NB4 (cell line): ENCODE measurements at regions not wholly inside any gene's neighbourhood (a gene's known extent, or its start where the extent isn't known, plus 50 kb on each side); places are given as distances from the start of the nearest gene placed in this dataset.

Source experiments
- DNase-seq: peaks from one replicate; pipeline ENCODE4 v3.0.0; 2010; ENCODE audit warnings: low read depth
- H3K4me3 ChIP-seq: one replicate; pipeline ENCODE4 v1.5.1; 2011; ENCODE audit warnings: mild to moderate bottlenecking, low read depth, low read length, moderate library complexity
- MYC ChIP-seq: IDR thresholded peaks from 2 replicates; pipeline ENCODE4 v1.6.1; 2011; ENCODE audit warnings: low read depth, low read length
- POLR2A ChIP-seq: IDR thresholded peaks from 2 replicates; pipeline ENCODE4 v1.6.1; 2011; ENCODE audit warnings: mild to moderate bottlenecking; ENCODE audit not compliant: insufficient read length; ENCODE audit errors: extremely low read depth
- TF ChIP-seq, protein P1 (sequence below): IDR thresholded peaks from 2 replicates; pipeline ENCODE4 v1.6.1; 2011; ENCODE audit warnings: low read depth, low read length
- TF ChIP-seq, protein P2 (sequence below): IDR thresholded peaks from one replicate; pipeline ENCODE4 v1.5.1; 2012; ENCODE audit warnings: low read depth, low read length

DNA sequence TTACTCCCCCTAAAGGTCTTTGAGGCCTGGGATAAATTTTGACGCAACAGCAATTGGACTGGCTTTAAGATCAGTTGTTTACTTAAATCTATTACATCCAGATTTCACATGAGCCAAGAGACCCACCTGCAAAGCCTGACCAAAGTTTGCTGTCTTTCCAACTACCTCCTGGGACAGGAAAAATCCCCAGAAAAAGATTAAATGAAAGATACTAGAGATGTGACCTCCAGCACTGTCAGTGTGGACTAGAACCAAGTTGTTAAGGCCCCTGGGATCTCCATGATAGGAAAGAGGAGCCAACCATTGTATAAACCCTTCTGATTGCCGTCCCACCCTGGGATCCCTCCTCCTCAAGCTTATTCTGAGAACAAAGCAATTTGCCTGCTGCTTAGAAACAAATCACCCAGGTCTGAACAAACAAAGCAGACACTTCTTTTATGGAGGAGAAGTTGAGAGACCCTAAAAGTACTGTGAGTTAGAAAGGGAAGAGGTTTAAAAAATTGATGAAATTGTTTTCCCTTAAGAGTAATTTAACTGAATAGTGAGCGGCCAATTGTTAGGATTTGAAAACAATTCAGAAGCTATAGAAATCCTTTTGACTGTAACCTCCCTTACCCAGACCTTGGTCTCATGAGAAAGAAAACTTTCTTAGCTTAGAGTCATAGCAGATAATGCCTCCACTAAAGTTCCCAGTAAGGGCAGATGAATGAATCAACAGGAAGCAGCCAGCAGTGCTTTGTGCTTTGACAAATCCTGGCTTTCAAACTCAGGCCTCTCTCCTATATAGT lies 255.2 kb downstream of the TMEM167A start:
- DNase-seq = no peak
- TF ChIP-seq, protein P1, sequence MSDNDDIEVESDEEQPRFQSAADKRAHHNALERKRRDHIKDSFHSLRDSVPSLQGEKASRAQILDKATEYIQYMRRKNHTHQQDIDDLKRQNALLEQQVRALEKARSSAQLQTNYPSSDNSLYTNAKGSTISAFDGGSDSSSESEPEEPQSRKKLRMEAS = no peak
- TF ChIP-seq, protein P2, sequence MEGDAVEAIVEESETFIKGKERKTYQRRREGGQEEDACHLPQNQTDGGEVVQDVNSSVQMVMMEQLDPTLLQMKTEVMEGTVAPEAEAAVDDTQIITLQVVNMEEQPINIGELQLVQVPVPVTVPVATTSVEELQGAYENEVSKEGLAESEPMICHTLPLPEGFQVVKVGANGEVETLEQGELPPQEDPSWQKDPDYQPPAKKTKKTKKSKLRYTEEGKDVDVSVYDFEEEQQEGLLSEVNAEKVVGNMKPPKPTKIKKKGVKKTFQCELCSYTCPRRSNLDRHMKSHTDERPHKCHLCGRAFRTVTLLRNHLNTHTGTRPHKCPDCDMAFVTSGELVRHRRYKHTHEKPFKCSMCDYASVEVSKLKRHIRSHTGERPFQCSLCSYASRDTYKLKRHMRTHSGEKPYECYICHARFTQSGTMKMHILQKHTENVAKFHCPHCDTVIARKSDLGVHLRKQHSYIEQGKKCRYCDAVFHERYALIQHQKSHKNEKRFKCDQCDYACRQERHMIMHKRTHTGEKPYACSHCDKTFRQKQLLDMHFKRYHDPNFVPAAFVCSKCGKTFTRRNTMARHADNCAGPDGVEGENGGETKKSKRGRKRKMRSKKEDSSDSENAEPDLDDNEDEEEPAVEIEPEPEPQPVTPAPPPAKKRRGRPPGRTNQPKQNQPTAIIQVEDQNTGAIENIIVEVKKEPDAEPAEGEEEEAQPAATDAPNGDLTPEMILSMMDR = no peak
- TF ChIP-seq MYC = no peak
- TF ChIP-seq POLR2A = no peak
- no peak overlapping the region for H3K4me3 ChIP-seq

DNA sequence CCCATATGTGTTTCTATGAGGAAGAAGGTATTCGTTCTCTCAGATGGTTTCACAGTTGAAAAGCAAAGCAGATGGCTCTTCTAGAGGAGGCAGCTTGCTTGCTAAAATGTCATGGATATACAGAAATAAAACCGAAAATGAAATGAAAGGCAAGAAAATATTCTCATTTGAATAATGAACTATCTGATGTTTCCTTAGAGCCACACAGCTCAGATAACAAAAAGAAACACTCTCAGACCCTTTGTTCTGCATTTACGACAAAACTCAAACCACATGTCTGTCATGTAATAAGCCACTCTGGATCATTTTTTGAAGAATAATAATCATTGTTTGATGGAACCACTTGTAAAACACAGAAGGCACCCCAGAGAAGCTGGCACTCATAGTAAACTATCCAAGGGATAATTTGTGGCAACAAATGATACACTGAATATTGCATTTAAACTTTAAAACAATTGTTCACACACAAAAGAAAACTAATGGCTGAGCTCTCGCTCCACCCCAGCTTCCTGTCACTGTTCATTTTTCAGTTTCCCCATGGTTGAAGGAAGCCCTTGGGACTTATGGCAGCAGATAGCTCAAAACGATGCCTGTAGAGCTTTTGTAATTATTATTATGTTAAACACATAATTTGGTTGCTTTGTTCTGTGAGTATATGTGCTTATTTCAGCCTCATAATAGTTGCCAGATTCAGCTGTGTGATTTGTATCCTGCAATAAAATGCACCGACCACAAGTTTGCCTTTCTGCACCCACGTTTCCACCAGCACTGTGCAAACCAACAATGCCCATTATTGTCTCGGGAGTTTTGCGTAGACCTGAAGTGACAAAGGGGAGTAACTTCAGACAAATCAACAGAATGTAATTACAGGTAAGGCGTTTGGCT lies 256.0 kb downstream of the TMEM167A start:
- DNase-seq = no peak
- no peak overlapping the region for H3K4me3 ChIP-seq
- TF ChIP-seq MYC = no peak
- no peak for TF ChIP-seq POLR2A
- TF ChIP-seq, protein P2 = no peak
- TF ChIP-seq, protein P1 = no peak

DNA sequence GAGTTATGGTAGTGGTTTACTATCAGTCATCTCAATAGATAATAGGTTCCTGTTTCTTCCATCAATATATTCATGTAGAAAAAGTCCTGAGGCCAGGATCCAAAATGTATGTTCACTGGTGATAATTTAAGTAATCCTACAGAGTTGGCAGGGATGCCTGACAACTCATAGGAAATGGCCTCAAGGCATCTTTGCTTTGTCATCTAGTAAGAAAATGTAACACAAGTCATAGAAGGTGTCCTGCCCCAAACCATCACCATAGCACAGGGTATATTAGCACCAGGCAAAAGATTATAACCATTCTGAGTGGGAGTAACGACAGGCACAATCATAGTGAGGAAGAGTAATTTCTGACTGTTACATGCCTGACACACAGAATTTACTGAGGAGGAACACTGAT lies 257.0 kb downstream of the TMEM167A start:
- DNase-seq = no peak
- TF ChIP-seq, protein P1 = no peak
- TF ChIP-seq MYC (no peak), POLR2A (no peak)
- TF ChIP-seq, protein P2 = no peak

DNA sequence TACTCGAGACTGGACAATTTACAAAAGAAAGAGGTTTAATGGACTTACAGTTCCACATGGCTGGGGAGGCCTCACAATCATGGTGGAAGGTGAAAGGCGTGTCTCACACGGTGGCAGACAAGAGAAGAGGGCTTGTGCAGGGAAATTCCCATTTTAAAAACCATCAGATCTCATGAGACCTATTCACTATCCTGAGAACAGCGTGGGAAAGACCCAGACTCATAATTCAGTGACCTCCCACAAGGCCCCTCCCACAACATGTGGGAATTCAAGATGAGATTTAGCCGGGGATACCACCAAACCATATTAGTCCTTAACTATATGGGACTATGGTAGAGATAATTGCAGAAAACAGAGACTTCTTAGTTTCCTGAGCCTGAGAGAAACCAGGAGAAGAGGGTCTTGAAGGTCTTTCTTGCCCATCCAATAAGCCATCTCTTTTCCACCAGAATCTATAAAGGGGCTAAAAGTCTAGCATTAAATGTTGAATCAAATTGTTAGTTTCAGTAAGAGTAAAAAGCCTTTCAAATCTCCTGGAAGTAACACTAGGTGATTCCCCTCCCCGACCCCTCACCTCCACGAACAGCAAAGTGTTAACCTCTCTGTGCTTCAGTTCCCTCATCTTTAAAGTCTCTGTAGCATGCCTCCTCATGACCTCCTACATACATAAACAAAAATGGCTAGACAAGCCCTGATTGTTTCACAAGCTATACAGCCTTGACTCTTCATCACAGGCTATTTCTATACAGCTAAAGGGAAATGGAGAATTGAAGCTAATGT lies 259.1 kb downstream of the TMEM167A start:
- no peak for DNase-seq
- H3K4me3 ChIP-seq = no peak overlapping the region
- TF ChIP-seq MYC = no peak
- TF ChIP-seq, protein P1 = no peak
- no peak for TF ChIP-seq POLR2A
- TF ChIP-seq, protein P2 = no peak

More for the DNA sequence above, 257.0 kb downstream of the TMEM167A start:
- H3K4me3 ChIP-seq = no peak overlapping the region

DNA sequence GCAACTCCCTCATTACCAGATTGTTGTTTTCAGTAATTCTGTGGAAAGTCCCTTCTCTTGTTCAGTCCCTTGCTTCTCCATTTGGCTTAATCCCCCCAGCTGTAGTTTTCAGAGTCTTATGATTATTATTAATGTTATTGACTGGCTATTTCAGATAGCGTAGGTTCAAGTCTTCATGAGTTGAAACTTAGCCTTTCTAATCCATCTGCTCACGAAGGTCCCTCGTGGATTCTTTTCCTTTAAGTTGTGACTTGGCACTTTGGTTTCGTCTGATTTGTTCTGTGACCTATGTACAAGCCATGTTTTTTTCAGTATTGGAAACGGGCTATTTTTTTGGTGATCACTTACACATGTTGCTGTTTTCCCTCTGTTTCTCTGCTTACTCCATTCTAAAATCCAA lies 260.3 kb downstream of the TMEM167A start:
- no peak for TF ChIP-seq MYC
- no peak for TF ChIP-seq POLR2A
- TF ChIP-seq, protein P1 = no peak
- TF ChIP-seq, protein P2 = no peak
- no peak for DNase-seq
- no peak overlapping the region for H3K4me3 ChIP-seq
